ENCODE measurements at regions not wholly inside any gene's neighbourhood (a gene's known extent, or its start where the extent isn't known, plus 50 kb on each side); places are given as distances from the start of the nearest gene placed in this dataset.
"Not testable (repeated sequence)": the region's sequence is repeated elsewhere in the genome, so short reads cannot be mapped to it uniquely, and the experiment has no call there.

GRCh38 chr7:42650701-42651100 lies 261.2 kb downstream of the C7orf25 start:
- no peak overlapping the region for H3K27ac Mint-ChIP-seq
- H3K27me3 Mint-ChIP-seq = no peaks in the 10 kb centered on the region
- ATAC-seq (no peak), DNase-seq (no peak)
- peaks cover 15% of the 10 kb centered on the region for H3K9me3 Mint-ChIP-seq
- H3K36me3 Mint-ChIP-seq (ENCODE audit: low read depth) = no peaks in the 10 kb centered on the region
- no peak overlapping the region for H3K4me3 Mint-ChIP-seq
- H3K4me1 Mint-ChIP-seq = no peaks in the 10 kb centered on the region

DNA sequence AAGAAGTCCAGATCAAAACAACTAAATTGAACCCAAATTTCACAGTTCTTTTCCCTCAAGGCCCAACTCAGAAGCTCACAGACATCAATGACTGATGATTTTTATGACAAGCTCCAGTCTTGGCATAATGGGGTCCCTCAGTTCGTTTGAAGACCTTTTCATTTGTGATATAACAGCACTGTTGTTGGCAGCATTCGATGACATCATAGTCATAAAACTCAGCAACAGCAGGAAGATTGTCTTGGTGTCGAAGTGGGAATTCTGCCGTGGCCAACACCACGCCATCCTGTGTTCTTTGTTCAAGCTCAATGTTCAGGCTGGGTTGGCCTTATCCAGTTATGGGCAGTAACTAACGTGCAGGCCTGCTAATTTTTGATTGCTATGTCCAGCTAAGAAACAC lies 261.7 kb downstream of the C7orf25 start:
- ATAC-seq = no peak
- Mint-ChIP-seq H3K4me1 (no peaks in the 10 kb centered on the region), H3K9me3 (peaks cover 10% of the 10 kb centered on the region)

DNA sequence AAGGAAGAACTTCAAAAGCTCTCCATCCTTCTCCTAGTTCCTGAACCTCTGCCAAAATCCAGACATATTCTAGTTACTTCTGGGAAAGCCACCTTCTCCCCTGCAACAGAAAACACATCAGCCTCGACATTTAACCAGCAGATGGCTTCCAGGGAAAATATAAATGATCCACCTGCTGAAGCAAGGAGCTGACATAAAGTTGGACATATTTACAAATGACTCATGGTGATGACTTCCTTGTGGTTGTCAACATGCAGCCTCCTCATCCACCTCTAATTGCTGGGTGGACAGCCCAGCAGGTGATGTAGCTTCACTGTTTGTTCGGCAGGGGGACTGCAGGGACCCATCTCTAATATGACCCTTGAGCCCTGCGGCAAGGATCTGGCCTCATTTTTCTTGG lies 266.0 kb downstream of the C7orf25 start:
- H3K4me1 Mint-ChIP-seq = no peaks in the 10 kb centered on the region
- DNase-seq = no peak
- no peak overlapping the region for H3K27ac Mint-ChIP-seq
- ATAC-seq = no peak
- H3K36me3 Mint-ChIP-seq (ENCODE audit: low read depth) = no peaks in the 10 kb centered on the region
- no peaks in the 10 kb centered on the region for H3K9me3 Mint-ChIP-seq
- no peaks in the 10 kb centered on the region for H3K27me3 Mint-ChIP-seq
- H3K4me3 Mint-ChIP-seq = no peak overlapping the region

More for the DNA sequence above, 261.7 kb downstream of the C7orf25 start:
- H3K4me3 Mint-ChIP-seq = no peak overlapping the region
- DNase-seq = no peak
- H3K27me3 Mint-ChIP-seq = no peaks in the 10 kb centered on the region
- no peaks in the 10 kb centered on the region for H3K36me3 Mint-ChIP-seq (ENCODE audit: low read depth)
- no peak overlapping the region for H3K27ac Mint-ChIP-seq

GRCh38 chr7:42642699-42643098 lies 269.2 kb downstream of the C7orf25 start:
- Mint-ChIP-seq H3K9me3 (no peaks in the 10 kb centered on the region), H3K4me3 (no peak overlapping the region)
- no peak for DNase-seq

GRCh38 chr7:42639930-42640329 lies 271.9 kb downstream of the C7orf25 start:
- Mint-ChIP-seq H3K27me3 (no peaks in the 10 kb centered on the region), H3K4me3 (no peak overlapping the region), H3K36me3 (ENCODE audit: low read depth) (no peaks in the 10 kb centered on the region), H3K4me1 (no peaks in the 10 kb centered on the region), H3K9me3 (no peaks in the 10 kb centered on the region), H3K27ac (no peak overlapping the region)
- DNase-seq = no peak
- ATAC-seq = no peak

More at GRCh38 chr7:42642699-42643098, 269.2 kb downstream of the C7orf25 start:
- Mint-ChIP-seq H3K27me3 (no peaks in the 10 kb centered on the region), H3K27ac (no peak overlapping the region), H3K4me1 (no peaks in the 10 kb centered on the region), H3K36me3 (ENCODE audit: low read depth) (no peaks in the 10 kb centered on the region)
- no peak for ATAC-seq

GRCh38 chr7:42636380-42636779 lies 275.5 kb downstream of the C7orf25 start:
- not testable (repeated sequence) for H3K27me3 Mint-ChIP-seq; DNase-seq; H3K36me3 Mint-ChIP-seq (ENCODE audit: low read depth); H3K4me1 Mint-ChIP-seq; H3K27ac Mint-ChIP-seq; H3K9me3 Mint-ChIP-seq; H3K4me3 Mint-ChIP-seq; ATAC-seq

GRCh38 chr7:42628054-42628453 lies 283.8 kb downstream of the C7orf25 start:
- no peak for ATAC-seq
- Mint-ChIP-seq H3K4me3 (no peak overlapping the region), H3K27me3 (peaks cover 2% of the 10 kb centered on the region), H3K4me1 (no peaks in the 10 kb centered on the region), H3K27ac (no peak overlapping the region), H3K36me3 (ENCODE audit: low read depth) (no peaks in the 10 kb centered on the region), H3K9me3 (no peaks in the 10 kb centered on the region)
- no peak for DNase-seq

GRCh38 chr7:42627626-42628025 lies 284.2 kb downstream of the C7orf25 start:
- no peak overlapping the region for H3K4me3 Mint-ChIP-seq
- no peaks in the 10 kb centered on the region for H3K36me3 Mint-ChIP-seq (ENCODE audit: low read depth)
- H3K4me1 Mint-ChIP-seq = no peaks in the 10 kb centered on the region
- peaks cover 2% of the 10 kb centered on the region for H3K27me3 Mint-ChIP-seq
- DNase-seq (no peak), ATAC-seq (no peak)
- H3K9me3 Mint-ChIP-seq = no peaks in the 10 kb centered on the region
- H3K27ac Mint-ChIP-seq = no peak overlapping the region

DNA sequence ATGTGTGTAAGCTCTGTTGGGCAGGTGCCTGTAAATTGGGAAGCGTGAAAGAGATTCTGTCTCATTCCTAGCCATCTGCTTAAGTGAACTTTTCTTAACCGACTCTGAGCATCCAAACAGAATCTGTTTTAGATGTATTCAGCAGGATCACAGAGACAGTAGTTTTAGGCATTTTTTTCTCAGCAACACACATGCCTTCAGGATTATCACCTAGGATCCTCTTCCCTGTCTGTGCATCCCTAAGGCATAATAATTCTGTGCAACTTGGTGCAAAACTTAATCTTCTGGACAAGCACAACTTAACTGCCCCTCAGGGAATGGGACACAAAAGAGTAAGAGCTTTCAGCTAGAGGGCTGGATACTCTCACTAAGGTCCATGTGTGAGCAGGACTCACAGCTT lies 284.8 kb downstream of the C7orf25 start:
- H3K4me3 Mint-ChIP-seq = no peak overlapping the region
- no peaks in the 10 kb centered on the region for H3K9me3 Mint-ChIP-seq
- peaks cover 2% of the 10 kb centered on the region for H3K27me3 Mint-ChIP-seq
- ATAC-seq (no peak), DNase-seq (no peak)
- H3K27ac Mint-ChIP-seq = no peak overlapping the region
- no peaks in the 10 kb centered on the region for H3K4me1 Mint-ChIP-seq
- H3K36me3 Mint-ChIP-seq (ENCODE audit: low read depth) = no peaks in the 10 kb centered on the region

DNA sequence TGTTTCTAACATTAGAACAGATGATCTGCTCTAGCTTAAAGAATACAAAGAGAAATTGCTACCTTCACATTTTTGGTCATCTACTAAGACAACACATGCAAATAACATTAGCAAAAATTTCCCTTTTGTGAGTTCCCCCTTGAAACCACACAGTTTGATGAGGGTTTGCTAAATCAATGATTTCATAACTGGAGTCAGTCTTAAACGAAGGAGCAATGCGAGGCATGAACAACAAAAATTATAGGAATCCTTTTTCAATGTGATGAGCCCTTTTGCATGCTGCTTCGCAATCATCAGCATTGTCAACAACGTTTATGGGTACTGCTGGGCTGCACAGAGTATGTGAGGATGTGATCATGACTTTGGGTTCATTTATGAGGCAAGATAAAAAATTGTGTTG lies 286.4 kb downstream of the C7orf25 start:
- H3K4me3 Mint-ChIP-seq = no peak overlapping the region
- H3K27ac Mint-ChIP-seq = no peak overlapping the region
- H3K4me1 Mint-ChIP-seq = no peaks in the 10 kb centered on the region
- ATAC-seq = no peak
- no peak for DNase-seq
- H3K9me3 Mint-ChIP-seq = no peaks in the 10 kb centered on the region
- H3K36me3 Mint-ChIP-seq (ENCODE audit: low read depth) = no peaks in the 10 kb centered on the region
- H3K27me3 Mint-ChIP-seq = peaks cover 2% of the 10 kb centered on the region

GRCh38 chr7:42624471-42624870 lies 287.4 kb downstream of the C7orf25 start:
- ATAC-seq (no peak), DNase-seq (no peak)
- H3K27ac Mint-ChIP-seq = no peak overlapping the region
- no peak overlapping the region for H3K4me3 Mint-ChIP-seq
- no peaks in the 10 kb centered on the region for H3K4me1 Mint-ChIP-seq
- peaks cover under 1% of the 10 kb centered on the region for H3K27me3 Mint-ChIP-seq
- no peaks in the 10 kb centered on the region for H3K36me3 Mint-ChIP-seq (ENCODE audit: low read depth)
- H3K9me3 Mint-ChIP-seq = no peaks in the 10 kb centered on the region

- H3K27ac Mint-ChIP-seq = no peak overlapping the region
- no peaks in the 10 kb centered on the region for H3K36me3 Mint-ChIP-seq (ENCODE audit: low read depth)
- no peak overlapping the region for H3K4me3 Mint-ChIP-seq
- no peak for ATAC-seq
- no peaks in the 10 kb centered on the region for H3K4me1 Mint-ChIP-seq
- H3K27me3 Mint-ChIP-seq = no peaks in the 10 kb centered on the region
- DNase-seq = no peak
- H3K9me3 Mint-ChIP-seq = no peaks in the 10 kb centered on the region
Observed at GRCh38 chr7:42621543-42622219, 290.2 kb downstream of the C7orf25 start.

- no peaks in the 10 kb centered on the region for H3K36me3 Mint-ChIP-seq (ENCODE audit: low read depth)
- DNase-seq (no peak), ATAC-seq (no peak)
- no peaks in the 10 kb centered on the region for H3K9me3 Mint-ChIP-seq
- no peak overlapping the region for H3K27ac Mint-ChIP-seq
- H3K27me3 Mint-ChIP-seq = no peaks in the 10 kb centered on the region
- no peak overlapping the region for H3K4me3 Mint-ChIP-seq
- no peaks in the 10 kb centered on the region for H3K4me1 Mint-ChIP-seq
Observed at GRCh38 chr7:42618651-42619360, 293.1 kb downstream of the C7orf25 start.

- H3K27me3 Mint-ChIP-seq = no peaks in the 10 kb centered on the region
- no peaks in the 10 kb centered on the region for H3K9me3 Mint-ChIP-seq
- no peaks in the 10 kb centered on the region for H3K4me1 Mint-ChIP-seq
- H3K4me3 Mint-ChIP-seq = no peak overlapping the region
- H3K36me3 Mint-ChIP-seq (ENCODE audit: low read depth) = no peaks in the 10 kb centered on the region
- DNase-seq (no peak), ATAC-seq (no peak)
- H3K27ac Mint-ChIP-seq = no peak overlapping the region
Observed at GRCh38 chr7:42617806-42618457, 293.9 kb downstream of the C7orf25 start.

DNA sequence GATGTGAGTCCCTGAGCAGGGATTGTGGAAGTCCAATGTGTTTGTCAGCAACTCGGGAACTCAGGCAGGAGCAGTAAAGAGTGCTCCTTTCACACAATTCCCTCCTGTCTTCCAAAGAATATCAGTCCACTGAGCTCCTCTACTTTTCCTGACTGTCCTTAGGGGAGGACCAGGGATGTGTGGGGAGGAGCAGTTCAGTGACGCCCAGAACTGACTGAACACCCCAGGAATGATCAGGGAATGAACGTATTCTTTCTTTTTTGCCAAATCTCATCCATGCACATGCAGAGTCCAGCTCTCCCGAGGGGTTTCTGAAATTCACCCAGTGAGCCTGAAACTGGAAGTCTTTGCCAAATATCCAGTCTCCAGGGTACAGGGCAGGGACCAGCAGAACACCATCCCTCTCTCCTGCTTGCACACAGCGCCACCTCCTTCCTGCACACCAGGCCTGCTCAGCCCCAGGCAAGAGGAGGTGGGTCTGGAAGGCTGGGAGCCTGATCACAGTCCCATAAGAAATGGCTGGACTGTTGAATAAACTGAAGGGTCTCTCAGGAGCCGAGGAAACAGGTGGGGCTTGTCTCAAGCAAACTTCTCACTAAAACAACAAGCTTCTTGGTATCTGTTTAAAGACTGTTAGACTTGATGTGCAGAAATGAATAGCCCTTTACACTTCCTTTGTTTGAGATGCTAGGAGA lies 294.7 kb downstream of the C7orf25 start:
- H3K4me1 Mint-ChIP-seq = no peaks in the 10 kb centered on the region
- H3K27ac Mint-ChIP-seq = no peak overlapping the region
- ATAC-seq (no peak), DNase-seq (no peak)
- H3K36me3 Mint-ChIP-seq (ENCODE audit: low read depth) = no peaks in the 10 kb centered on the region
- H3K4me3 Mint-ChIP-seq = no peak overlapping the region
- no peaks in the 10 kb centered on the region for H3K9me3 Mint-ChIP-seq
- no peaks in the 10 kb centered on the region for H3K27me3 Mint-ChIP-seq
